ENCODE measurements at regions not wholly inside any gene's neighbourhood (a gene's known extent, or its start where the extent isn't known, plus 50 kb on each side); places are given as distances from the start of the nearest gene placed in this dataset.

- no peak for DNase-seq (ENCODE audit: low read depth in 2 of 2, low spot score in 1 of 2)
Measured at GRCh38 chr1:235925016-235925415, 58.3 kb upstream of the LYST start.

DNA sequence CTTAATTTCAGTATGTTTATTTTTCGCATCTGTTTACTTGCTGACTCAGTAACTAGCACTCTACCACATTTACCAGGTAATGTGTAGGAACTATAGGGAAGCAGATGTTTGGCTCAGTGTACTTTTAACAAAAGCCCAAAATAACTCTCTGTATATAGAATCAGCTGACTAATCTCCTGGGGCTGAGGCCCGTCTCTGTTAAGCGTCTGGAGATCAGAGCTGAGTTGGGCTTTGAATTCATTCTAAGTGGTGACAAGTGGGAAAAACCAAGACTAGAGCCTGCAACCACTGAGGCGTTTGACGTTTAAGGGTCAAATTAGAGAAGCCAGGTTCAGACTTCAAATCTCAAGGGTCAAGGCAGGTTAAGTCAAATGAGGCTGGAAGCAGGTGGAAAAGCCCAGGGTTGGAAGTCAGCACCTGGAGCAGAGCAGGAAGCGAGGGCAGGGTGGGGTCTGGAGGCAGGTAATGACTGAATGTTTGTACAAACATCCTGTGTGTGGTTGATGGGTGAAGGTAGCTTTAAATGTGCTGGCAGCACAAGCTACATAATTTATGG is 56.8 kb upstream of the LYST start:
- DNase-seq (ENCODE audit: low read depth in 2 of 2, low spot score in 1 of 2): no peak

DNA sequence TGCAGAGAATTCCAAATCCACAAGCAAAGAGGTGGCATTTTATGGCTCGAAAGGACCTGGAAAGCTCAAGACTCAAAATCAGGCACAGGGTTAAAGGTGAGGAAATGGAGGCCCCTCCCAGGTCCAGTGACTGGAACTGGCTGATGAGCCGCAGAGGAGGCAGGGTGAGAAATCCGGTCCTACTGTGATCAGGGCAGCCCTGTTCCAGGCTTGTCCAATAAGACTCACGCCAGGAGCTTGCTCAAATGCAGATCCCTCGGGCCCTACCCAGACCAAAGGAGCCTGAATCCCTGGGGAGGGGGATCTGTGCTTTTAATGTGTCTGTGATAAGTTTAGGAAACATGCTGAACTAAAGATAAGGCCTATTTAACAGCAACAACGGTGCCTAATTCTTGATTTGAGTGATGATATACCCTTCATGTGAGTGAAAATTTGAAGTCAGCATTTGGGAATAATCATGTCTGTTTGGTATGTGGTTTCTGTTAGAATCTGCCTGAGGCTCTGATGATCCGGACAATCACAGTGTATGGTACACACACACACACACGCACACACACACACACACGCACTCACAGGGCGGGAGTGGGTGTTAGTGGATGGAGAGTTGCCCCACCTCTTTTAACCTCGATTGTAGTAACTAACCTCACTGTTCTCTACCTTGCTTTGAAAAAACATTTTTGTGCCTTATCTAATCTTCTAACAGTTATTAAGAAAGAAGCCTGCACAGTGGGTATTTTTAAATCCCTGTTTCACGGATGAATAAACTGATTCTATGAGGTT is 54.1 kb upstream of the LYST start:
- no peak for DNase-seq (ENCODE audit: low read depth in 2 of 2, low spot score in 1 of 2)

GRCh38 chr1:235919833-235920441 is 53.2 kb upstream of the LYST start:
- no peak for DNase-seq (ENCODE audit: low read depth in 2 of 2, low spot score in 1 of 2)

DNA sequence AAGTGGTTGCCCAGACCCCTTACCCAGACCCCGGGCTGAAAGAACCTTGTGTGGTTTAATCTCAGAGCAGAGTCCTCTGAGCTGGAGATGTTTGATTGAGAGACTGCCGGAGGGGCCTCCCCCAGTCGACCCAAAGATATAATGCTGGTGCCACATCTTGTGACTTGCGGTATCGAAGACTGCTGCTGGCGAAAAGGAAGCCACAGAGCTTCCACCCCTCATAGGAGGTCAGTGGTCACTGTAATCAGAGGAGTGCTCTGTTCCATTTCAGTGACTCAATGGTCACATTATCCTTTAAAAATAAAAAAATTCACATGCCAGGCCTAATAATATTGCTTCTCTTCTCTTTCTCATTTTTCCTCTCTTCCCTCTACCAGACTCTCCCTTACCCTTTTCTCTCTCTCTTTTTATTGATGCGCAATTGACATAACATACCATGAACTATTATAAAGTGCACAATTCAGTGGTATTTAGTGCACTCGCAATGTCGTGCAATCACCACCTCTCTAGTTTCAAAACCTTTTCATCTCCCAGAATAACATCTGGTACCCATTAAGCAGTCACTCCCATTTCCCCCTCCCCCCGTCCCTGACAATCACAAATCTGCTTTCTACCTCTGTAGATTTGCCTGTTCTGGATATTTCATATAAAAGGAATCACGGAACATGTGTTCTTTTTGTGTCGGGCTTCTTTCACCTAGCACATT is 52.6 kb upstream of the LYST start:
- DNase-seq (ENCODE audit: low read depth in 2 of 2, low spot score in 1 of 2): no peak

DNA sequence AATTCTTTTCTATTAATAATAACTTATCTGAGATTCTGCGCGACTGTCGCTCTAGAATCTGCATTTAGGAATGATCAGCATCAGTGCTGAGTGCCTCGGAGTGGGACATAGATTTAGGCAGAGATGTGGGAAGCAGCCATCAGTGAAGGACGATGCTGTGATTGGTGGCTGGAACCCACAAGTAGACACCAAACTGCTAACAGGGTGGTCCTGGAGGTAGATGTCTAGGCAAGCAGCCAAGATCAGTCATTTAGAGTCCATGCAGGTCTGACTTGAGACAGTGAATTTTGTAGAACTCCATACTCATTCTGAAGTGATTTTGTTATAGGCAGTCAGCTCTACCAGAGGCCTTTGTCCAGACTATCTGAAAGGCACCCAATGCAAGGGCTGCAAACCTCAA is 51.8 kb upstream of the LYST start:
- DNase-seq (ENCODE audit: low read depth in 2 of 2, low spot score in 1 of 2): no peak

DNA sequence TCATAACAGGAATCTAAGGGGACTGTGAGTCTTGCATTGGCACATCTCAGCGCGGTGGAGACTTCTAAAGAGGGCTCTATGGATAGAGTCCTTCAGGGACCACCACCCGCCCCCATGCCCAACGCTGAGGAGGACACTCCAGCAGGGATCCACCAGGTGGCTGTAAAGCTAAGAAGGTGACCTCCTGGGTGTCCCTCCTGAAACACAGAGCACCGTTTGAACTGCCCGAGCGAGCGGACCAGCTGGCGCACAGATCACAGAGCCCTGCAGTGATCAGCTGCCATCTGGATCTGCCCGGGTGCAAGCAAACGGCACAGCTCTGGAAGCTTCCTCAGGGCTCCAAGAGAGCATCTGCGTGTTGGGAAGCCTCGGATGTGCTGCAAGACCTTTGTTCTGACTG is 51.3 kb upstream of the LYST start:
- no peak for DNase-seq (ENCODE audit: low read depth in 2 of 2, low spot score in 1 of 2)

- peak in 1 of 2 donors; percentile 33 for DNase-seq (ENCODE audit: low read depth in 2 of 2, low spot score in 1 of 2)
Measured at GRCh38 chr1:235917267-235917811, 50.6 kb upstream of the LYST start.

All from stimulated activated CD8-positive, alpha-beta memory T cell treated with anti-CD3 and anti-CD28 coated beads, Interleukin-4, amount 100 ng/mL, for 1 hour (primary cell).